Naive thymus-derived CD4-positive, alpha-beta T cell (primary cell): ENCODE measurements at regions not wholly inside any gene's neighbourhood (a gene's known extent, or its start where the extent isn't known, plus 50 kb on each side); places are given as distances from the start of the nearest gene placed in this dataset.

Experiments used
- ATAC-seq: fragments of 150-1000 bp; cut with Tn5 transposase; 2 replicates; pipeline ENCODE4 v1.10.0; 2021; ENCODE audit warnings: mild to moderate bottlenecking, moderate library complexity
- CTCF ChIA-PET: fragments of 350-600 bp; sonication (Branson Sonifier 250); formaldehyde crosslinking; loops from one replicate; lab custom pipeline; 2021; ENCODE audit warnings: antibody characterized with exemption; lab: Charles Lee
- POLR2A ChIA-PET: fragments of 350-600 bp; sonication (Branson Sonifier 250); formaldehyde crosslinking; loops from one replicate; lab custom pipeline; 2021; ENCODE audit warnings: antibody characterized with exemption, inconsistent platforms; lab: Charles Lee
- DNase-seq, 9 donors: peaks; one replicate each; pipeline versions ENCODE4 v3.0.0 to v3.0.0-alpha.2; 2020 to 2022; ENCODE audit warnings: mixed read lengths in 1 of 9
- H3K27ac ChIP-seq: one replicate; pipeline ENCODE4 v1.7.0; 2013; ENCODE audit warnings: mild to moderate bottlenecking, low read depth, low read length, moderate library complexity
- H3K27me3 ChIP-seq, 2 donors: one replicate each; pipeline ENCODE4 v1.7.0; 2013; ENCODE audit warnings: low read length in 2 of 2, mild to moderate bottlenecking in 2 of 2, moderate library complexity in 2 of 2; ENCODE audit not compliant: control insufficient read depth in 2 of 2, insufficient read depth in 2 of 2
- H3K36me3 ChIP-seq, 3 experiments: 1 replicate in 2 of 3; 2 replicates in 1 of 3; pipeline ENCODE4 v1.7.0; 2013; ENCODE audit warnings: low read length in 3 of 3, mild to moderate bottlenecking in 3 of 3, moderate library complexity in 1 of 3; ENCODE audit not compliant: insufficient read depth in 3 of 3, control insufficient read depth in 2 of 3
- H3K4me1 ChIP-seq, 2 donors: one replicate each; pipeline ENCODE4 v1.7.0; 2013; ENCODE audit warnings: low read length in 2 of 2, mild to moderate bottlenecking in 2 of 2, moderate library complexity in 1 of 2; ENCODE audit not compliant: control insufficient read depth in 2 of 2, insufficient read depth in 2 of 2
- H3K4me3 ChIP-seq: 2 replicates; pipeline ENCODE4 v1.7.0; 2013; ENCODE audit warnings: mild to moderate bottlenecking, low read length
- H3K9me3 ChIP-seq, 3 experiments: 1 replicate in 2 of 3; 2 replicates in 1 of 3; pipeline ENCODE4 v1.7.0; 2013; ENCODE audit warnings: low read length in 3 of 3; ENCODE audit not compliant: control insufficient read depth in 2 of 3
- H3K27ac Mint-ChIP-seq, 9 donors: one replicate each; pipeline ENCODE4 v1.8.0; 2020 to 2022; ENCODE audit warnings: mixed read lengths in 9 of 9, mild to moderate bottlenecking in 8 of 9, moderate library complexity in 5 of 9, inconsistent platforms in 2 of 9
- H3K27me3 Mint-ChIP-seq, 5 donors: one replicate each; pipeline ENCODE4 v1.8.0; 2021 to 2022; ENCODE audit warnings: mixed read lengths in 5 of 5, mild to moderate bottlenecking in 1 of 5
- H3K36me3 Mint-ChIP-seq, 5 donors: one replicate each; pipeline ENCODE4 v1.8.0; 2020 to 2022; ENCODE audit warnings: mixed read lengths in 5 of 5, mild to moderate bottlenecking in 3 of 5, inconsistent platforms in 1 of 5
- H3K4me1 Mint-ChIP-seq, 7 donors: one replicate each; pipeline ENCODE4 v1.8.0; 2020 to 2022; ENCODE audit warnings: mixed read lengths in 7 of 7, mild to moderate bottlenecking in 3 of 7, inconsistent platforms in 1 of 7
- H3K4me3 Mint-ChIP-seq, 10 donors: one replicate each; pipeline ENCODE4 v1.8.0; 2020 to 2022; ENCODE audit warnings: mild to moderate bottlenecking in 10 of 10, mixed read lengths in 10 of 10, moderate library complexity in 6 of 10, inconsistent platforms in 2 of 10
- H3K9me3 Mint-ChIP-seq, 11 donors: one replicate each; pipeline ENCODE4 v1.8.0; 2020 to 2022; ENCODE audit warnings: mixed read lengths in 11 of 11, mild to moderate bottlenecking in 4 of 11, inconsistent platforms in 1 of 11, moderate library complexity in 1 of 11
- intact Hi-C, 2 donors: fragments of 100-400 bp; cut with micrococcal nuclease; formaldehyde crosslinking; loops; one replicate each; pipeline ENCODE4 v1.15.1; 2023

- intact Hi-C loops, result no loop called here
- Mint-ChIP-seq H3K27ac (no peak overlapping the region), H3K9me3 (peaks cover 0 to 8% (median 0%) of the 10 kb centered on the region in 11 donors), H3K36me3 (no peaks in the 10 kb centered on the region), H3K4me1 (no peaks in the 10 kb centered on the region), H3K27me3 (peaks cover 0 to 20% (median 8%) of the 10 kb centered on the region in 5 donors), H3K4me3 (no peak overlapping the region)
- POLR2A ChIA-PET, result interaction anchor here (0.6 kb wide), 1 partner anchor 22 kb away, joined by 5 read pairs; no protein-coding TSS in a partner anchor
- CTCF ChIA-PET, result no interaction called here
- Histone ChIP-seq H3K27me3 (no peaks in the 10 kb centered on the region), H3K9me3 (no peaks in the 10 kb centered on the region), H3K27ac (no peak overlapping the region), H3K4me1 (no peaks in the 10 kb centered on the region), H3K4me3 (no peak overlapping the region), H3K36me3 (no peaks in the 10 kb centered on the region)
- ATAC-seq, result no peak
- no peak for DNase-seq
Measured at GRCh38 chr3:101172516-101172915, 147.9 kb downstream of the IMPG2 start.

- Histone ChIP-seq H3K27ac (no peak overlapping the region), H3K4me1 (no peaks in the 10 kb centered on the region), H3K36me3 (no peaks in the 10 kb centered on the region), H3K4me3 (no peak overlapping the region), H3K27me3 (no peaks in the 10 kb centered on the region), H3K9me3 (no peaks in the 10 kb centered on the region)
- ChIA-PET POLR2A (no interaction called here), CTCF (no interaction called here)
- Mint-ChIP-seq H3K9me3 (peaks cover 0 to 8% (median 0%) of the 10 kb centered on the region in 11 donors), H3K4me3 (no peak overlapping the region), H3K27me3 (peaks cover 0 to 20% (median 8%) of the 10 kb centered on the region in 5 donors), H3K36me3 (no peaks in the 10 kb centered on the region), H3K4me1 (no peaks in the 10 kb centered on the region), H3K27ac (no peak overlapping the region)
- ATAC-seq (no peak), DNase-seq (no peak)
- intact Hi-C loops, result no loop called here
Measured at GRCh38 chr3:101171681-101172191, 148.6 kb downstream of the IMPG2 start.

- intact Hi-C loops, result no loop called here
- H3K27ac ChIP-seq, result no peak overlapping the region
- H3K4me3 Mint-ChIP-seq, result no peak overlapping the region
- no peaks in the 10 kb centered on the region for H3K4me1 ChIP-seq
- no peak overlapping the region for H3K4me3 ChIP-seq
- H3K36me3 ChIP-seq, result no peaks in the 10 kb centered on the region
- ChIA-PET POLR2A (no interaction called here), CTCF (no interaction called here)
- H3K27ac Mint-ChIP-seq, result no peak overlapping the region
- H3K9me3 ChIP-seq, result no peaks in the 10 kb centered on the region
- DNase-seq, result no peak
- ATAC-seq, result no peak
- H3K4me1 Mint-ChIP-seq, result no peaks in the 10 kb centered on the region
- peaks cover 0 to 20% (median 8%) of the 10 kb centered on the region in 5 donors for H3K27me3 Mint-ChIP-seq
- peaks cover 0 to 8% (median 0%) of the 10 kb centered on the region in 11 donors for H3K9me3 Mint-ChIP-seq
- H3K36me3 Mint-ChIP-seq, result no peaks in the 10 kb centered on the region
- H3K27me3 ChIP-seq, result no peaks in the 10 kb centered on the region
Measured at GRCh38 chr3:101170806-101171558, 149.4 kb downstream of the IMPG2 start.

- Mint-ChIP-seq H3K36me3 (no peaks in the 10 kb centered on the region), H3K4me3 (no peak overlapping the region), H3K27me3 (peaks cover 0 to 20% (median 8%) of the 10 kb centered on the region in 5 donors), H3K27ac (no peak overlapping the region), H3K4me1 (no peaks in the 10 kb centered on the region), H3K9me3 (peaks cover 0 to 8% (median 0%) of the 10 kb centered on the region in 11 donors)
- intact Hi-C loops, result no loop called here
- Histone ChIP-seq H3K4me1 (no peaks in the 10 kb centered on the region), H3K4me3 (no peak overlapping the region), H3K9me3 (no peaks in the 10 kb centered on the region), H3K36me3 (no peaks in the 10 kb centered on the region), H3K27ac (no peak overlapping the region), H3K27me3 (no peaks in the 10 kb centered on the region)
- POLR2A ChIA-PET, result no interaction called here
- CTCF ChIA-PET, result no interaction called here
- ATAC-seq (no peak), DNase-seq (no peak)
Measured at GRCh38 chr3:101170062-101170771, 150.2 kb downstream of the IMPG2 start.

GRCh38 chr3:101169516-101169915, 150.9 kb downstream of the IMPG2 start:
- H3K27ac ChIP-seq, result no peak overlapping the region
- no peak overlapping the region for H3K4me3 Mint-ChIP-seq
- H3K27me3 Mint-ChIP-seq, result peaks cover 0 to 20% (median 8%) of the 10 kb centered on the region in 5 donors
- ChIA-PET CTCF (no interaction called here), POLR2A (no interaction called here)
- H3K9me3 Mint-ChIP-seq, result peaks cover 0 to 8% (median 0%) of the 10 kb centered on the region in 11 donors
- ATAC-seq (no peak), DNase-seq (no peak)
- H3K9me3 ChIP-seq, result no peaks in the 10 kb centered on the region
- no peaks in the 10 kb centered on the region for H3K4me1 ChIP-seq
- H3K36me3 ChIP-seq, result no peaks in the 10 kb centered on the region
- H3K27me3 ChIP-seq, result no peaks in the 10 kb centered on the region
- H3K36me3 Mint-ChIP-seq, result no peaks in the 10 kb centered on the region
- intact Hi-C loops, result no loop called here
- H3K4me3 ChIP-seq, result no peak overlapping the region
- no peak overlapping the region for H3K27ac Mint-ChIP-seq
- no peaks in the 10 kb centered on the region for H3K4me1 Mint-ChIP-seq

- POLR2A ChIA-PET, result no interaction called here
- no peak overlapping the region for H3K4me3 ChIP-seq
Measured at GRCh38 chr3:101167376-101167775, 153.0 kb downstream of the IMPG2 start.

More at GRCh38 chr3:101167376-101167775, 153.0 kb downstream of the IMPG2 start:
- Mint-ChIP-seq H3K36me3 (no peaks in the 10 kb centered on the region), H3K27me3 (peaks cover 1 to 27% (median 14%) of the 10 kb centered on the region in 5 donors), H3K4me1 (no peaks in the 10 kb centered on the region), H3K9me3 (peaks cover 0 to 4% (median 0%) of the 10 kb centered on the region in 11 donors), H3K27ac (no peak overlapping the region), H3K4me3 (no peak overlapping the region)
- no peaks in the 10 kb centered on the region for H3K27me3 ChIP-seq
- no peak for ATAC-seq
- H3K4me1 ChIP-seq, result no peaks in the 10 kb centered on the region
- no peaks in the 10 kb centered on the region for H3K36me3 ChIP-seq
- intact Hi-C loops, result no loop called here
- DNase-seq, result no peak
- no peaks in the 10 kb centered on the region for H3K9me3 ChIP-seq
- CTCF ChIA-PET, result no interaction called here
- H3K27ac ChIP-seq, result no peak overlapping the region
